ENCODE measurements at regions not wholly inside any gene's neighbourhood (a gene's known extent, or its start where the extent isn't known, plus 50 kb on each side); places are given as distances from the start of the nearest gene placed in this dataset.
A peak's percentile ranks its signal among the peaks of the same experiment; 100 is the strongest.

DNA sequence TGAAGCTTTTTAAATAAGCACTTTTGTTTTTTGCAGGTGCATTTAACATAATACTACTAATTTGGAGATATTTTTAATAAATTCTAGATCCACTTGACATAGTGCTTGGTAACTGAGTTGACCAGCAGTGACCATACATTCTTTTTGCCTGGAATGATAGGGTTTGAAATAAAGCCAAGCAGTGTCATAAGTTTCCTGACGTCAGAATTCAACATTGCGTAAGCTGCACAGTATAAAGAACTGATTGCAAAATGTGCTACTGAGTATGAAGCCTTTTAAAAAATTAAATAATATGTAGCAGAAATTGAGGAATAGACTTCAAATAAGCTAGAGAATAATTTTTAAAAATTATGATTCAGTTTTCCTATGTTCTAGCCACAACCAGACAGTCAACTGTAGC is 454.6 kb upstream of the ARPP21 start:
- Histone ChIP-seq H3K18ac (ENCODE audit: low read length) (no peak overlapping the region), H2BK120ac (ENCODE audit: insufficient read depth, low read length, poor library complexity) (no peak overlapping the region), H4K91ac (ENCODE audit: low read depth, low read length) (no peak overlapping the region), H3K27ac (ENCODE audit: low read depth, low read length) (no peak overlapping the region), H3K9ac (ENCODE audit: low read length) (no peak overlapping the region), H3K79me1 (ENCODE audit: low read length) (no peaks in the 10 kb centered on the region), H4K12ac (ENCODE audit: low read depth, low read length) (no peak overlapping the region), H2AK5ac (ENCODE audit: low read length) (no peak overlapping the region), H3K9me3 (ENCODE audit: insufficient read depth, low read depth, low read length) (peaks cover 6% of the 10 kb centered on the region), H3K27me3 (ENCODE audit: insufficient read depth, low read length) (no peaks in the 10 kb centered on the region), H2BK12ac (ENCODE audit: low read length) (no peak overlapping the region), H3K79me2 (ENCODE audit: control insufficient read depth, insufficient read depth, low read length, poor library complexity) (no peaks in the 10 kb centered on the region), H2BK5ac (ENCODE audit: low read depth, low read length, poor library complexity) (no peak overlapping the region), H2AFZ (ENCODE audit: insufficient read depth, low read length, poor library complexity) (no peak overlapping the region), H3K4me1 (ENCODE audit: control insufficient read depth in 1 of 2, insufficient read depth in 2 of 2, low read length in 2 of 2) (no peaks in the 10 kb centered on the region), H3K23ac (ENCODE audit: low read length) (no peak overlapping the region), H3K14ac (ENCODE audit: low read length) (no peak overlapping the region), H3K36me3 (ENCODE audit: control insufficient read depth in 1 of 2, insufficient read depth in 2 of 2, low read length in 2 of 2) (no peaks in the 10 kb centered on the region), H4K8ac (ENCODE audit: low read depth, low read length) (no peak overlapping the region), H3K4ac (ENCODE audit: low read depth, low read length) (no peak overlapping the region), H3K4me3 (ENCODE audit: low read depth, low read length) (no peak overlapping the region), H3K4me2 (ENCODE audit: low read length) (no peak overlapping the region)
- WGBS (ENCODE audit: extremely low coverage, insufficient coverage, insufficient read length) = no CpG with 5 or more reads among the region's 2 CpGs
- DNase-seq = peak in 1 of 2 donors; percentile 46

DNA sequence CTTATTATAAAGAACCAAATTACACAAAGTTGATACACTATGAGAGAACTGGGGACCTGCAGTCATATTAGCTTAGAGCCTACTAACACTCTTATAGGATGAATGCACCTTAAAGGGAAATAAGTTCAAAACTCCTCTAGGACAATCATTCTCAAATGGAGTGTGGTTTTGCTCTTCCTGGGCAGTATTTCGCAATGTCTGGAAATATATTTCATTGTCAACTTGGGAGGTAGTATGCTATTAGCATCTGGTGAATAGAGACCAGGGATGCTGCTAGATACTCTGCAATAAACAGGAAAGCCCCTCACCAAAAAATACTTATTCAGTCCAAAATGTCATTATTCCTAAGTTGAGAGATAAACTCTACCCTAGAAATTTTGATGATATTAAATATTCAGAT is 451.4 kb upstream of the ARPP21 start:
- H2BK12ac ChIP-seq (ENCODE audit: low read length) = no peak overlapping the region
- no peaks in the 10 kb centered on the region for H3K9me3 ChIP-seq (ENCODE audit: insufficient read depth, low read depth, low read length)
- H3K27ac ChIP-seq (ENCODE audit: low read depth, low read length) = no peak overlapping the region
- no peak overlapping the region for H3K4me2 ChIP-seq (ENCODE audit: low read length)
- H3K79me1 ChIP-seq (ENCODE audit: low read length) = no peaks in the 10 kb centered on the region
- H3K9ac ChIP-seq (ENCODE audit: low read length) = no peak overlapping the region
- H3K14ac ChIP-seq (ENCODE audit: low read length) = no peak overlapping the region
- no peak for DNase-seq
- H4K12ac ChIP-seq (ENCODE audit: low read depth, low read length) = no peak overlapping the region
- H2AK5ac ChIP-seq (ENCODE audit: low read length) = no peak overlapping the region
- H3K79me2 ChIP-seq (ENCODE audit: control insufficient read depth, insufficient read depth, low read length, poor library complexity) = no peaks in the 10 kb centered on the region
- no peak overlapping the region for H4K8ac ChIP-seq (ENCODE audit: low read depth, low read length)
- no peak overlapping the region for H3K18ac ChIP-seq (ENCODE audit: low read length)
- H3K36me3 ChIP-seq (ENCODE audit: control insufficient read depth in 1 of 2, insufficient read depth in 2 of 2, low read length in 2 of 2) = no peaks in the 10 kb centered on the region
- H3K27me3 ChIP-seq (ENCODE audit: insufficient read depth, low read length) = no peaks in the 10 kb centered on the region
- no peak overlapping the region for H2BK120ac ChIP-seq (ENCODE audit: insufficient read depth, low read length, poor library complexity)
- H3K23ac ChIP-seq (ENCODE audit: low read length) = no peak overlapping the region
- H3K4ac ChIP-seq (ENCODE audit: low read depth, low read length) = no peak overlapping the region
- H3K4me1 ChIP-seq (ENCODE audit: control insufficient read depth in 1 of 2, insufficient read depth in 2 of 2, low read length in 2 of 2) = no peaks in the 10 kb centered on the region
- H4K91ac ChIP-seq (ENCODE audit: low read depth, low read length) = no peak overlapping the region
- H2AFZ ChIP-seq (ENCODE audit: insufficient read depth, low read length, poor library complexity) = no peak overlapping the region
- no peak overlapping the region for H3K4me3 ChIP-seq (ENCODE audit: low read depth, low read length)
- no peak overlapping the region for H2BK5ac ChIP-seq (ENCODE audit: low read depth, low read length, poor library complexity)
- no CpG with 5 or more reads among the region's 1 CpG for WGBS (ENCODE audit: extremely low coverage, insufficient coverage, insufficient read length)

DNA sequence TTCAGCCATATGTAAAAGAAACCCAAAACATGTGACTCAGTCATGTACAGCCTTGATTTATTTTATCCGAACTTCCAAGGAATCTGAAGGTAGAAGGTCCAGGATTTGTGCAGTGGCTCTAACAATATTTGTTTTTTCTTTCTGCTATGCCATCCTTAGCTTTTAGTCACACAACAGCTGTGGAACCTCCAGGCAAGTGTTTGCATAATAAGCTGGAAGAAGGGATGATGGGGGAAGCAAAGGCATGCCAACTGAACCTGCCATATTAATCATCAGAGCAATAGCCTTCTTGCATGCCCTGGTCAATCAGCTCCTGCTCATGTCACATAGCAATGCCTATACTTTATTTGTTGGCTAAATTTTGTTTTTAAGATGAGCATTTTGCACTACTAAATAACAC is 444.7 kb upstream of the ARPP21 start:
- no peak overlapping the region for H3K4me2 ChIP-seq (ENCODE audit: low read length)
- no peak overlapping the region for H3K18ac ChIP-seq (ENCODE audit: low read length)
- no peaks in the 10 kb centered on the region for H3K36me3 ChIP-seq (ENCODE audit: control insufficient read depth in 1 of 2, insufficient read depth in 2 of 2, low read length in 2 of 2)
- no peak overlapping the region for H3K4ac ChIP-seq (ENCODE audit: low read depth, low read length)
- WGBS (ENCODE audit: extremely low coverage, insufficient coverage, insufficient read length) = no CpG with 5 or more reads among the region's 1 CpG
- H4K91ac ChIP-seq (ENCODE audit: low read depth, low read length) = no peak overlapping the region
- H2BK120ac ChIP-seq (ENCODE audit: insufficient read depth, low read length, poor library complexity) = no peak overlapping the region
- no peak overlapping the region for H3K14ac ChIP-seq (ENCODE audit: low read length)
- peak in 1 of 2 donors; percentile 26 for DNase-seq
- no peak overlapping the region for H2BK12ac ChIP-seq (ENCODE audit: low read length)
- no peaks in the 10 kb centered on the region for H3K9me3 ChIP-seq (ENCODE audit: insufficient read depth, low read depth, low read length)
- H4K12ac ChIP-seq (ENCODE audit: low read depth, low read length) = no peak overlapping the region
- H3K9ac ChIP-seq (ENCODE audit: low read length) = no peak overlapping the region
- no peak overlapping the region for H2AFZ ChIP-seq (ENCODE audit: insufficient read depth, low read length, poor library complexity)
- no peak overlapping the region for H2AK5ac ChIP-seq (ENCODE audit: low read length)
- H3K4me1 ChIP-seq (ENCODE audit: control insufficient read depth in 1 of 2, insufficient read depth in 2 of 2, low read length in 2 of 2) = no peaks in the 10 kb centered on the region
- H3K4me3 ChIP-seq (ENCODE audit: low read depth, low read length) = no peak overlapping the region
- H3K23ac ChIP-seq (ENCODE audit: low read length) = no peak overlapping the region
- no peak overlapping the region for H4K8ac ChIP-seq (ENCODE audit: low read depth, low read length)
- no peaks in the 10 kb centered on the region for H3K27me3 ChIP-seq (ENCODE audit: insufficient read depth, low read length)
- no peak overlapping the region for H3K27ac ChIP-seq (ENCODE audit: low read depth, low read length)
- H2BK5ac ChIP-seq (ENCODE audit: low read depth, low read length, poor library complexity) = no peak overlapping the region
- H3K79me1 ChIP-seq (ENCODE audit: low read length) = no peaks in the 10 kb centered on the region
- no peaks in the 10 kb centered on the region for H3K79me2 ChIP-seq (ENCODE audit: control insufficient read depth, insufficient read depth, low read length, poor library complexity)

DNA sequence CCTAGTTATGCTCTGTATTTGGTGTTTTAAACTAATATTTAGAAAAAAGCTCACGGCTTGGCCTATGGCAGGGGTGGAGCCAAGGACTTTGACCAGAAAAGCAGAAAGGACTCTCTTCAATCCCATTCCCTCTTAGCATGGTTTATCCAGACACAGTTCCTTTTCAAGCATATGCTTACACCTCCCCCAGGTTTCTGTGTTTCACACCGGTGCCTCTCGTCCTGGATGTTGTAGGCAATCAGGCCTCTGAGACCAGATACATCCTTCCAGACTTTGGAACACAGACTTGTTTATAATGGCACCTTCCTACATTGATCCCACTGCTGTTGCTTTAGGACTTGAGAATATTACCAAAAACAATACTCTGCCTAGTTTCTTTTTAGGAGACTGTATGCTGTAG is 440.5 kb upstream of the ARPP21 start:
- H4K12ac ChIP-seq (ENCODE audit: low read depth, low read length) = no peak overlapping the region
- H3K9me3 ChIP-seq (ENCODE audit: insufficient read depth, low read depth, low read length) = no peaks in the 10 kb centered on the region
- no peak overlapping the region for H3K4ac ChIP-seq (ENCODE audit: low read depth, low read length)
- H3K79me1 ChIP-seq (ENCODE audit: low read length) = no peaks in the 10 kb centered on the region
- no peak overlapping the region for H2AFZ ChIP-seq (ENCODE audit: insufficient read depth, low read length, poor library complexity)
- no peak overlapping the region for H2BK5ac ChIP-seq (ENCODE audit: low read depth, low read length, poor library complexity)
- DNase-seq = no peak
- H3K79me2 ChIP-seq (ENCODE audit: control insufficient read depth, insufficient read depth, low read length, poor library complexity) = no peaks in the 10 kb centered on the region
- H3K36me3 ChIP-seq (ENCODE audit: control insufficient read depth in 1 of 2, insufficient read depth in 2 of 2, low read length in 2 of 2) = no peaks in the 10 kb centered on the region
- WGBS (ENCODE audit: extremely low coverage, insufficient coverage, insufficient read length) = no CpG with 5 or more reads among the region's 3 CpGs
- no peak overlapping the region for H3K14ac ChIP-seq (ENCODE audit: low read length)
- no peak overlapping the region for H4K91ac ChIP-seq (ENCODE audit: low read depth, low read length)
- H3K4me1 ChIP-seq (ENCODE audit: control insufficient read depth in 1 of 2, insufficient read depth in 2 of 2, low read length in 2 of 2) = no peaks in the 10 kb centered on the region
- H4K8ac ChIP-seq (ENCODE audit: low read depth, low read length) = no peak overlapping the region
- no peak overlapping the region for H3K9ac ChIP-seq (ENCODE audit: low read length)
- H3K23ac ChIP-seq (ENCODE audit: low read length) = no peak overlapping the region
- H3K27me3 ChIP-seq (ENCODE audit: insufficient read depth, low read length) = no peaks in the 10 kb centered on the region
- H3K18ac ChIP-seq (ENCODE audit: low read length) = no peak overlapping the region
- no peak overlapping the region for H3K27ac ChIP-seq (ENCODE audit: low read depth, low read length)
- no peak overlapping the region for H3K4me2 ChIP-seq (ENCODE audit: low read length)
- H3K4me3 ChIP-seq (ENCODE audit: low read depth, low read length) = no peak overlapping the region
- H2BK120ac ChIP-seq (ENCODE audit: insufficient read depth, low read length, poor library complexity) = no peak overlapping the region
- H2BK12ac ChIP-seq (ENCODE audit: low read length) = no peak overlapping the region
- no peak overlapping the region for H2AK5ac ChIP-seq (ENCODE audit: low read length)

DNA sequence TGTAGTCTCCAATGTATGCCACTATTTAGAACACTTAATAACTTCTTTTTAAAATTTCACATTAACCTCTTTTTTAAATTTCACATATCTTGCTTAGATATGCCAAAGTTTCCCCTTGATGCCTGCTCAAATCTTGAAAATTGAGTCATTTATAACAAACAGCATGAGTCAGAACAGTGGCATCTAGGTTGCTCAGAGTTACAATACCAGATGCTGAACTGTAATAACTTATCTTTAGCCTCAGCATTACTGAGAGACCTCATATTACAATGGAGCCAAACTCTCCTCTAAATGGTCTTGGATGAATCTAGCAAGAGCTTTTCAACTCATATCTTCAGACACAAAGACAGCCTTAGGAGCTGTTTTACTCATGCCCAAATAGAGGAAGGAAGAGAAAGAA is 439.3 kb upstream of the ARPP21 start:
- no peak overlapping the region for H3K4me2 ChIP-seq (ENCODE audit: low read length)
- H3K4me3 ChIP-seq (ENCODE audit: low read depth, low read length) = no peak overlapping the region
- H3K36me3 ChIP-seq (ENCODE audit: control insufficient read depth in 1 of 2, insufficient read depth in 2 of 2, low read length in 2 of 2) = no peaks in the 10 kb centered on the region
- H3K4ac ChIP-seq (ENCODE audit: low read depth, low read length) = no peak overlapping the region
- H3K9me3 ChIP-seq (ENCODE audit: insufficient read depth, low read depth, low read length) = no peaks in the 10 kb centered on the region
- peak; percentile 14 to 62 for DNase-seq
- H3K23ac ChIP-seq (ENCODE audit: low read length) = no peak overlapping the region
- H3K4me1 ChIP-seq (ENCODE audit: control insufficient read depth in 1 of 2, insufficient read depth in 2 of 2, low read length in 2 of 2) = no peaks in the 10 kb centered on the region
- no peak overlapping the region for H3K27ac ChIP-seq (ENCODE audit: low read depth, low read length)
- no peak overlapping the region for H4K8ac ChIP-seq (ENCODE audit: low read depth, low read length)
- no peak overlapping the region for H2BK12ac ChIP-seq (ENCODE audit: low read length)
- no peak overlapping the region for H4K91ac ChIP-seq (ENCODE audit: low read depth, low read length)
- H3K9ac ChIP-seq (ENCODE audit: low read length) = no peak overlapping the region
- no peak overlapping the region for H2AK5ac ChIP-seq (ENCODE audit: low read length)
- no peak overlapping the region for H3K18ac ChIP-seq (ENCODE audit: low read length)
- H2AFZ ChIP-seq (ENCODE audit: insufficient read depth, low read length, poor library complexity) = no peak overlapping the region
- no peaks in the 10 kb centered on the region for H3K79me1 ChIP-seq (ENCODE audit: low read length)
- no peak overlapping the region for H4K12ac ChIP-seq (ENCODE audit: low read depth, low read length)
- H3K79me2 ChIP-seq (ENCODE audit: control insufficient read depth, insufficient read depth, low read length, poor library complexity) = no peaks in the 10 kb centered on the region
- no peaks in the 10 kb centered on the region for H3K27me3 ChIP-seq (ENCODE audit: insufficient read depth, low read length)
- no peak overlapping the region for H3K14ac ChIP-seq (ENCODE audit: low read length)
- H2BK120ac ChIP-seq (ENCODE audit: insufficient read depth, low read length, poor library complexity) = no peak overlapping the region
- H2BK5ac ChIP-seq (ENCODE audit: low read depth, low read length, poor library complexity) = no peak overlapping the region

Measured in trophoblast cell (in vitro differentiated cells and primary cell).